WTC11 (cell line): ENCODE measurements at regions not wholly inside any gene's neighbourhood (a gene's known extent, or its start where the extent isn't known, plus 50 kb on each side); places are given as distances from the start of the nearest gene placed in this dataset.

Experiments used
- ATAC-seq: fragments of 200-7000 bp; cut with Tn5 transposase; 2 replicates; pipeline ENCODE4 v1.10.0; 2021; ENCODE audit warnings: mild to moderate bottlenecking, moderate library complexity
- CTCF ChIA-PET: fragments of 300-600 bp; sonication (Branson Sonifier 250); formaldehyde crosslinking; loops from one replicate; lab custom pipeline; 2021; ENCODE audit warnings: antibody characterized with exemption; lab: Charles Lee
- POLR2A ChIA-PET: fragments of 350-600 bp; sonication (Branson Sonifier 250); formaldehyde crosslinking; loops from one replicate; lab custom pipeline; 2021; ENCODE audit warnings: antibody characterized with exemption; lab: Charles Lee
- DNase-seq: peaks from one replicate; pipeline ENCODE4 v3.0.0; 2021; ENCODE audit warnings: low spot score
- H3K27ac Mint-ChIP-seq: 2 replicates; pipeline ENCODE4 v1.8.0; 2021; ENCODE audit warnings: mixed read lengths
- H3K27me3 Mint-ChIP-seq: 2 replicates; pipeline ENCODE4 v1.8.0; 2021; ENCODE audit warnings: low read depth, mild to moderate bottlenecking, moderate library complexity, mixed read lengths
- H3K36me3 Mint-ChIP-seq: 2 replicates; pipeline ENCODE4 v1.8.0; 2021; ENCODE audit warnings: mixed read lengths
- H3K4me1 Mint-ChIP-seq: 2 replicates; pipeline ENCODE4 v1.8.0; 2022; ENCODE audit warnings: mixed read lengths
- H3K4me3 Mint-ChIP-seq: 2 replicates; pipeline ENCODE4 v1.8.0; 2021; ENCODE audit warnings: mild to moderate bottlenecking, moderate library complexity, mixed read lengths
- H3K9me3 Mint-ChIP-seq: 2 replicates; pipeline ENCODE4 v1.8.0; 2021; ENCODE audit warnings: mixed read lengths
- CREM ChIP-seq: sonication (generic); formaldehyde crosslinking; IDR thresholded peaks from 2 replicates; pipeline ENCODE4 v1.8.1; 2022; ENCODE audit warnings: mild to moderate bottlenecking, missing genetic modification reagents, moderate library complexity
- FOXP1 ChIP-seq: sonication (generic); formaldehyde crosslinking; IDR thresholded peaks from 2 replicates; pipeline ENCODE4 v1.8.0; 2022; ENCODE audit warnings: missing genetic modification reagents, mild to moderate bottlenecking, moderate library complexity, borderline replicate concordance
- GABPB1 ChIP-seq: sonication (generic); formaldehyde crosslinking; IDR thresholded peaks from 2 replicates; pipeline ENCODE4 v1.8.1; 2023; ENCODE audit warnings: mild to moderate bottlenecking, missing genetic modification reagents
- HMGA2 ChIP-seq: fragments of 250-450 bp; sonication (Bioruptor Pico); IDR thresholded peaks from 2 replicates; pipeline ENCODE4 v1.4.0; 2021; ENCODE audit warnings: mild to moderate bottlenecking, moderate library complexity
- NFE2L1 ChIP-seq: sonication (generic); formaldehyde crosslinking; IDR thresholded peaks from 2 replicates; pipeline ENCODE4 v1.8.1; 2023; ENCODE audit warnings: missing genetic modification reagents
- NR3C1 ChIP-seq: sonication (generic); formaldehyde crosslinking; conservative IDR thresholded peaks from 2 replicates; pipeline ENCODE4 v1.8.1; 2023; ENCODE audit warnings: low read depth, mild to moderate bottlenecking, missing genetic modification reagents
- OVOL2 ChIP-seq: fragments of 250-450 bp; sonication (Bioruptor Pico); IDR thresholded peaks from 2 replicates; pipeline ENCODE4 v1.9.0; 2021; ENCODE audit warnings: mild to moderate bottlenecking, borderline replicate concordance
- TEAD1 ChIP-seq: sonication (generic); formaldehyde crosslinking; IDR thresholded peaks from 2 replicates; pipeline ENCODE4 v1.8.0; 2022; ENCODE audit warnings: mild to moderate bottlenecking, missing genetic modification reagents
- ZBTB21 ChIP-seq: sonication (generic); formaldehyde crosslinking; IDR thresholded peaks from 2 replicates; pipeline ENCODE4 v1.8.1; 2023; ENCODE audit warnings: mild to moderate bottlenecking, missing genetic modification reagents, borderline replicate concordance
- ZNF121 ChIP-seq: sonication (generic); formaldehyde crosslinking; IDR thresholded peaks from 2 replicates; pipeline ENCODE4 v1.8.0; 2023; ENCODE audit warnings: missing genetic modification reagents
- ZNF232 ChIP-seq: sonication (generic); formaldehyde crosslinking; IDR thresholded peaks from 2 replicates; pipeline ENCODE4 v1.8.0; 2022; ENCODE audit warnings: mild to moderate bottlenecking, missing genetic modification reagents
- ZNF263 ChIP-seq: sonication (generic); formaldehyde crosslinking; IDR thresholded peaks from 2 replicates; pipeline ENCODE4 v1.8.1; 2022; ENCODE audit warnings: low read depth, mild to moderate bottlenecking, moderate library complexity, missing genetic modification reagents
- TF ChIP-seq, protein P1 (sequence below): sonication (generic); formaldehyde crosslinking; IDR thresholded peaks from 2 replicates; pipeline ENCODE4 v1.8.0; 2023; ENCODE audit warnings: missing genetic modification reagents, mild to moderate bottlenecking, borderline replicate concordance
- TF ChIP-seq, protein P2 (sequence below): fragments of 250-450 bp; sonication (Bioruptor Pico); IDR thresholded peaks from 2 replicates; pipeline ENCODE4 v1.8.0; 2021; ENCODE audit warnings: mild to moderate bottlenecking
- TF ChIP-seq, protein P3 (sequence below): fragments of 250-450 bp; sonication (Bioruptor Pico); IDR thresholded peaks from 2 replicates; pipeline ENCODE4 v2.1.2; 2022; ENCODE audit warnings: mild to moderate bottlenecking, moderate library complexity
- TF ChIP-seq, protein P4 (sequence below): sonication (generic); formaldehyde crosslinking; IDR thresholded peaks from 2 replicates; pipeline ENCODE4 v1.8.0; 2022; ENCODE audit warnings: mild to moderate bottlenecking, missing genetic modification reagents
- TF ChIP-seq, protein P5 (sequence below): sonication (generic); formaldehyde crosslinking; IDR thresholded peaks from 2 replicates; pipeline ENCODE4 v1.8.0; 2023; ENCODE audit warnings: missing genetic modification reagents
- TF ChIP-seq, protein P6 (sequence below): sonication (generic); formaldehyde crosslinking; IDR thresholded peaks from 2 replicates; pipeline ENCODE4 v1.8.0; 2022; ENCODE audit warnings: mild to moderate bottlenecking, missing genetic modification reagents
- TF ChIP-seq, protein P7 (sequence below): sonication (generic); formaldehyde crosslinking; IDR thresholded peaks from 2 replicates; pipeline ENCODE4 v1.8.1; 2022; ENCODE audit warnings: mild to moderate bottlenecking, missing genetic modification reagents, moderate library complexity, borderline replicate concordance
- TF ChIP-seq, protein P8 (sequence below): sonication (generic); formaldehyde crosslinking; conservative IDR thresholded peaks from 2 replicates; pipeline ENCODE4 v1.8.1; 2022; ENCODE audit warnings: mild to moderate bottlenecking, missing genetic modification reagents
- TF ChIP-seq, protein P9 (sequence below): fragments of 200-600 bp; IDR thresholded peaks from 2 replicates; pipeline ENCODE4 v1.8.0; 2022; ENCODE audit warnings: antibody characterized with exemption
- TF ChIP-seq, protein P10 (sequence below): fragments of 250-450 bp; sonication (Bioruptor Pico); conservative IDR thresholded peaks from 2 replicates; pipeline ENCODE4 v1.9.0; 2021; ENCODE audit warnings: mild to moderate bottlenecking

DNA sequence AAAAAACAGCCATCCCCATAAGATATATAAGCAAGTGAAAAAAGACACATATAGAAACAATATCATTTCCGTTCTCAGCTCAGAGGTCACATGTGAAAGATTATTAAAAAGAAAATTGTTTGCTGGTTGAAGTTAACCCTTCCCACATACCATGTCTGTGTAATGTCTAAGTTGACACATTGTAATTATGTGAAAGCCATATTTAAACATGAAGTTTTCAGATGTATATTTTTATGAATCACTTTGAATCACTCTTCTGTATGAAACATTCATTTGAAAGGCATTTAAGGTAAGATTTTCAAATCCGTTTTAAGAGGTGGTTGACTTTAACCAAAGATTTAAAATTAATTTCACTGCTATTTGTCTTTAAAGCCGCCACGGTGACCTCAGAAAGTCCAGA is 441.9 kb downstream of the RND3 start (continued):
- TF ChIP-seq, protein P1, sequence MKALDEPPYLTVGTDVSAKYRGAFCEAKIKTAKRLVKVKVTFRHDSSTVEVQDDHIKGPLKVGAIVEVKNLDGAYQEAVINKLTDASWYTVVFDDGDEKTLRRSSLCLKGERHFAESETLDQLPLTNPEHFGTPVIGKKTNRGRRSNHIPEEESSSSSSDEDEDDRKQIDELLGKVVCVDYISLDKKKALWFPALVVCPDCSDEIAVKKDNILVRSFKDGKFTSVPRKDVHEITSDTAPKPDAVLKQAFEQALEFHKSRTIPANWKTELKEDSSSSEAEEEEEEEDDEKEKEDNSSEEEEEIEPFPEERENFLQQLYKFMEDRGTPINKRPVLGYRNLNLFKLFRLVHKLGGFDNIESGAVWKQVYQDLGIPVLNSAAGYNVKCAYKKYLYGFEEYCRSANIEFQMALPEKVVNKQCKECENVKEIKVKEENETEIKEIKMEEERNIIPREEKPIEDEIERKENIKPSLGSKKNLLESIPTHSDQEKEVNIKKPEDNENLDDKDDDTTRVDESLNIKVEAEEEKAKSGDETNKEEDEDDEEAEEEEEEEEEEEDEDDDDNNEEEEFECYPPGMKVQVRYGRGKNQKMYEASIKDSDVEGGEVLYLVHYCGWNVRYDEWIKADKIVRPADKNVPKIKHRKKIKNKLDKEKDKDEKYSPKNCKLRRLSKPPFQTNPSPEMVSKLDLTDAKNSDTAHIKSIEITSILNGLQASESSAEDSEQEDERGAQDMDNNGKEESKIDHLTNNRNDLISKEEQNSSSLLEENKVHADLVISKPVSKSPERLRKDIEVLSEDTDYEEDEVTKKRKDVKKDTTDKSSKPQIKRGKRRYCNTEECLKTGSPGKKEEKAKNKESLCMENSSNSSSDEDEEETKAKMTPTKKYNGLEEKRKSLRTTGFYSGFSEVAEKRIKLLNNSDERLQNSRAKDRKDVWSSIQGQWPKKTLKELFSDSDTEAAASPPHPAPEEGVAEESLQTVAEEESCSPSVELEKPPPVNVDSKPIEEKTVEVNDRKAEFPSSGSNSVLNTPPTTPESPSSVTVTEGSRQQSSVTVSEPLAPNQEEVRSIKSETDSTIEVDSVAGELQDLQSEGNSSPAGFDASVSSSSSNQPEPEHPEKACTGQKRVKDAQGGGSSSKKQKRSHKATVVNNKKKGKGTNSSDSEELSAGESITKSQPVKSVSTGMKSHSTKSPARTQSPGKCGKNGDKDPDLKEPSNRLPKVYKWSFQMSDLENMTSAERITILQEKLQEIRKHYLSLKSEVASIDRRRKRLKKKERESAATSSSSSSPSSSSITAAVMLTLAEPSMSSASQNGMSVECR (CRISPR knock-in tag), result no peak
- TF ChIP-seq, protein P2, sequence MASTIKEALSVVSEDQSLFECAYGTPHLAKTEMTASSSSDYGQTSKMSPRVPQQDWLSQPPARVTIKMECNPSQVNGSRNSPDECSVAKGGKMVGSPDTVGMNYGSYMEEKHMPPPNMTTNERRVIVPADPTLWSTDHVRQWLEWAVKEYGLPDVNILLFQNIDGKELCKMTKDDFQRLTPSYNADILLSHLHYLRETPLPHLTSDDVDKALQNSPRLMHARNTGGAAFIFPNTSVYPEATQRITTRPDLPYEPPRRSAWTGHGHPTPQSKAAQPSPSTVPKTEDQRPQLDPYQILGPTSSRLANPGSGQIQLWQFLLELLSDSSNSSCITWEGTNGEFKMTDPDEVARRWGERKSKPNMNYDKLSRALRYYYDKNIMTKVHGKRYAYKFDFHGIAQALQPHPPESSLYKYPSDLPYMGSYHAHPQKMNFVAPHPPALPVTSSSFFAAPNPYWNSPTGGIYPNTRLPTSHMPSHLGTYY (CRISPR knock-in tag), result no peak
- TF ChIP-seq, protein P3, sequence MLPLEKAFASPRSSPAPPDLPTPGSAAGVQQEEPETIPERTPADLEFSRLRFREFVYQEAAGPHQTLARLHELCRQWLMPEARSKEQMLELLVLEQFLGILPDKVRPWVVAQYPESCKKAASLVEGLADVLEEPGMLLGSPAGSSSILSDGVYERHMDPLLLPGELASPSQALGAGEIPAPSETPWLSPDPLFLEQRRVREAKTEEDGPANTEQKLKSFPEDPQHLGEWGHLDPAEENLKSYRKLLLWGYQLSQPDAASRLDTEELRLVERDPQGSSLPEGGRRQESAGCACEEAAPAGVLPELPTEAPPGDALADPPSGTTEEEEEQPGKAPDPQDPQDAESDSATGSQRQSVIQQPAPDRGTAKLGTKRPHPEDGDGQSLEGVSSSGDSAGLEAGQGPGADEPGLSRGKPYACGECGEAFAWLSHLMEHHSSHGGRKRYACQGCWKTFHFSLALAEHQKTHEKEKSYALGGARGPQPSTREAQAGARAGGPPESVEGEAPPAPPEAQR (CRISPR knock-in tag), result no peak
- TF ChIP-seq HMGA2 (CRISPR knock-in tag), result no peak
- TF ChIP-seq, protein P4, sequence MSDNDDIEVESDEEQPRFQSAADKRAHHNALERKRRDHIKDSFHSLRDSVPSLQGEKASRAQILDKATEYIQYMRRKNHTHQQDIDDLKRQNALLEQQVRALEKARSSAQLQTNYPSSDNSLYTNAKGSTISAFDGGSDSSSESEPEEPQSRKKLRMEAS (CRISPR knock-in tag), result no peak
- TF ChIP-seq FOXP1 (CRISPR knock-in tag), result no peak
- TF ChIP-seq OVOL2 (CRISPR knock-in tag), result no peak
- TF ChIP-seq ZNF121 (CRISPR knock-in tag), result no peak
- no peak for TF ChIP-seq ZBTB21 (CRISPR knock-in tag)
- TF ChIP-seq, protein P5, sequence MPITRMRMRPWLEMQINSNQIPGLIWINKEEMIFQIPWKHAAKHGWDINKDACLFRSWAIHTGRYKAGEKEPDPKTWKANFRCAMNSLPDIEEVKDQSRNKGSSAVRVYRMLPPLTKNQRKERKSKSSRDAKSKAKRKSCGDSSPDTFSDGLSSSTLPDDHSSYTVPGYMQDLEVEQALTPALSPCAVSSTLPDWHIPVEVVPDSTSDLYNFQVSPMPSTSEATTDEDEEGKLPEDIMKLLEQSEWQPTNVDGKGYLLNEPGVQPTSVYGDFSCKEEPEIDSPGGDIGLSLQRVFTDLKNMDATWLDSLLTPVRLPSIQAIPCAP (CRISPR knock-in tag), result no peak
- no peak for TF ChIP-seq ZNF263
- no peak for TF ChIP-seq ZNF232 (CRISPR knock-in tag)
- TF ChIP-seq, protein P6, sequence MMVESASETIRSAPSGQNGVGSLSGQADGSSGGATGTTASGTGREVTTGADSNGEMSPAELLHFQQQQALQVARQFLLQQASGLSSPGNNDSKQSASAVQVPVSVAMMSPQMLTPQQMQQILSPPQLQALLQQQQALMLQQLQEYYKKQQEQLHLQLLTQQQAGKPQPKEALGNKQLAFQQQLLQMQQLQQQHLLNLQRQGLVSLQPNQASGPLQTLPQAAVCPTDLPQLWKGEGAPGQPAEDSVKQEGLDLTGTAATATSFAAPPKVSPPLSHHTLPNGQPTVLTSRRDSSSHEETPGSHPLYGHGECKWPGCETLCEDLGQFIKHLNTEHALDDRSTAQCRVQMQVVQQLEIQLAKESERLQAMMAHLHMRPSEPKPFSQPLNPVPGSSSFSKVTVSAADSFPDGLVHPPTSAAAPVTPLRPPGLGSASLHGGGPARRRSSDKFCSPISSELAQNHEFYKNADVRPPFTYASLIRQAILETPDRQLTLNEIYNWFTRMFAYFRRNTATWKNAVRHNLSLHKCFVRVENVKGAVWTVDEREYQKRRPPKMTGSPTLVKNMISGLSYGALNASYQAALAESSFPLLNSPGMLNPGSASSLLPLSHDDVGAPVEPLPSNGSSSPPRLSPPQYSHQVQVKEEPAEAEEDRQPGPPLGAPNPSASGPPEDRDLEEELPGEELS, result no peak
- TF ChIP-seq GABPB1 (CRISPR knock-in tag), result no peak
- TF ChIP-seq TEAD1 (CRISPR knock-in tag), result no peak

DNA sequence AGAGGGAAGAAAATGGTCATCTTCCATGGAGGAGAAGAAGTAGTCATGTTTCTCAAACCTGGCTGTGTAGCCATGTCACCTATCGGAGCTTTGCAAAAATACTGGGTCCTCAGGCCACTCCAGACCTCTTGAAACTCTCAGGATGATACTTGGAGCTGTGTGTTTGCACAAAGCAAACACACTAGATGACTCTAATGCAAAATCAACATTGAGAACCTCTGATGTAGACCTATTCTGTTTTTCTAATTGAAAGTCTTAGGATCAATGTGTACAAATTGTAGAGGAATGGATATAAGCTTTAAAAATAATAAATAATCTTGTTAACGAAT is 444.3 kb downstream of the RND3 start:
- ATAC-seq, result no peak
- DNase-seq, result no peak
- no peak overlapping the region for H3K27ac Mint-ChIP-seq
- H3K9me3 Mint-ChIP-seq, result no peaks in the 10 kb centered on the region
- CTCF ChIA-PET, result no interaction called here
- no peaks in the 10 kb centered on the region for H3K36me3 Mint-ChIP-seq
- H3K27me3 Mint-ChIP-seq, result no peaks in the 10 kb centered on the region
- H3K4me1 Mint-ChIP-seq, result peaks cover 20% of the 10 kb centered on the region
- H3K4me3 Mint-ChIP-seq, result no peak overlapping the region
- POLR2A ChIA-PET, result no interaction called here
- TF ChIP-seq, protein P7, sequence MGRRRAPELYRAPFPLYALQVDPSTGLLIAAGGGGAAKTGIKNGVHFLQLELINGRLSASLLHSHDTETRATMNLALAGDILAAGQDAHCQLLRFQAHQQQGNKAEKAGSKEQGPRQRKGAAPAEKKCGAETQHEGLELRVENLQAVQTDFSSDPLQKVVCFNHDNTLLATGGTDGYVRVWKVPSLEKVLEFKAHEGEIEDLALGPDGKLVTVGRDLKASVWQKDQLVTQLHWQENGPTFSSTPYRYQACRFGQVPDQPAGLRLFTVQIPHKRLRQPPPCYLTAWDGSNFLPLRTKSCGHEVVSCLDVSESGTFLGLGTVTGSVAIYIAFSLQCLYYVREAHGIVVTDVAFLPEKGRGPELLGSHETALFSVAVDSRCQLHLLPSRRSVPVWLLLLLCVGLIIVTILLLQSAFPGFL (CRISPR knock-in tag), result no peak
- TF ChIP-seq NR3C1 (CRISPR knock-in tag) (no peak), NFE2L1 (CRISPR knock-in tag) (no peak), CREM (CRISPR knock-in tag) (no peak)
- TF ChIP-seq, protein P8, sequence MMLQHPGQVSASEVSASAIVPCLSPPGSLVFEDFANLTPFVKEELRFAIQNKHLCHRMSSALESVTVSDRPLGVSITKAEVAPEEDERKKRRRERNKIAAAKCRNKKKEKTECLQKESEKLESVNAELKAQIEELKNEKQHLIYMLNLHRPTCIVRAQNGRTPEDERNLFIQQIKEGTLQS, result no peak
- TF ChIP-seq, protein P9, sequence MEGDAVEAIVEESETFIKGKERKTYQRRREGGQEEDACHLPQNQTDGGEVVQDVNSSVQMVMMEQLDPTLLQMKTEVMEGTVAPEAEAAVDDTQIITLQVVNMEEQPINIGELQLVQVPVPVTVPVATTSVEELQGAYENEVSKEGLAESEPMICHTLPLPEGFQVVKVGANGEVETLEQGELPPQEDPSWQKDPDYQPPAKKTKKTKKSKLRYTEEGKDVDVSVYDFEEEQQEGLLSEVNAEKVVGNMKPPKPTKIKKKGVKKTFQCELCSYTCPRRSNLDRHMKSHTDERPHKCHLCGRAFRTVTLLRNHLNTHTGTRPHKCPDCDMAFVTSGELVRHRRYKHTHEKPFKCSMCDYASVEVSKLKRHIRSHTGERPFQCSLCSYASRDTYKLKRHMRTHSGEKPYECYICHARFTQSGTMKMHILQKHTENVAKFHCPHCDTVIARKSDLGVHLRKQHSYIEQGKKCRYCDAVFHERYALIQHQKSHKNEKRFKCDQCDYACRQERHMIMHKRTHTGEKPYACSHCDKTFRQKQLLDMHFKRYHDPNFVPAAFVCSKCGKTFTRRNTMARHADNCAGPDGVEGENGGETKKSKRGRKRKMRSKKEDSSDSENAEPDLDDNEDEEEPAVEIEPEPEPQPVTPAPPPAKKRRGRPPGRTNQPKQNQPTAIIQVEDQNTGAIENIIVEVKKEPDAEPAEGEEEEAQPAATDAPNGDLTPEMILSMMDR, result no peak
- TF ChIP-seq, protein P10, sequence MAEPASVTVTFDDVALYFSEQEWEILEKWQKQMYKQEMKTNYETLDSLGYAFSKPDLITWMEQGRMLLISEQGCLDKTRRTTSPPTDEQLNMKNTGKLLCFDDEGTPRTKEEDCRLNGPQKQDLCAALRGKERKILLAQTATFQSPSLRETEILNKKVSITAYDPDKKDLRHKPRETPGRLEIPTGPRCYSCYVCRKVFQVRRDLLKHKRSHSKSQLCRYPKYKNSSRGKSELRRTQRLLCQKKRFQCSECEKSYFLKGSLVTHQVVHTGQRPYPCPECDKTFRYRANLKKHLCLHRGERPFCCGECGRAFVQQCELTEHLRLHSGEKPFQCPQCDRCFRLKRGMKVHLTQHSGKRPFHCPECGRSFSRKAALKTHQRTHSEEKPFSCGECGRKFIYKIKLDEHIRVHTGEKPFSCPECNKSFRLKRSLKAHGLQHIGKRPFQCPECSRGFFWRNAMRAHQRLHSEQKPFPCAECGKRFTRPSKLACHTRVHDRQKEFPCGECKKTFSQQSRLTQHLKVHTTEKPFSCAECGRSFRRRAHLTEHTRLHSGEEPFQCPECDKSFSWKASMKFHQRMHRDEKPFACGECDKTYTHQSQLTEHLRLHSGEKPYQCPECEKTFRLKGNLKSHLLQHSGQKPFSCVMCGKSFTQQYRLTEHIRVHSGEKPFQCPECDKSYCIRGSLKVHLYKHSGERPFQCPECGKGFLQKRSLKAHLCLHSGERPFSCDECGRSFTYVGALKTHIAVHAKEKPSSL (CRISPR knock-in tag), result no peak
